ENCODE measurements at regions not wholly inside any gene's neighbourhood (a gene's known extent, or its start where the extent isn't known, plus 50 kb on each side); places are given as distances from the start of the nearest gene placed in this dataset.

DNA sequence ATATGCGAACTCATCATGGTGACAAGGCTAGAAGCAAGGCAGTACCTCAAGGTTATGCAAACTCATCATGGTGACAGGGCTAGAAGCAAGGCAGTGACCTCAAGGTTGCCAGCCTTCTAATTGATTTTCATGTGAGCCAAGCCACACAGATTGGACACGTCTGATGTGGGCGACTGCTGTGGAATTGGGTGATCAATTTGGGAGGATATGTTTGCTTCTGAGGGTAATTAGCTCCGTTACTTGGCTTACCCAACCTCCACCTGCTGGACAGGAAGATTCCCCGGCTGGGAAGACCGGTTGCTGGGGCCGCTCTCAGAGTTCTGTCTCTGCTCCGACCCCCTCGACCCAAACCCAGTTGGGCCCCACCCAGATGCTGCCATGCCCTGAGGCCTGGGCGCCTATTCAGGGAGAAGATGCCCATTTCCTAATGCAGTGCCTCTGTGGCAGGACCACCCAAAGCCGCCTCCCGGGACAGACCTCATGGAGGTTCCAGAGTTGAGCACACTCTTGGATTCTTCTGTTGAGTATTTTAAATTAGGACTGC is 69.9 kb upstream of the SHANK2 start:
- no peak overlapping the region for H4K8ac ChIP-seq (replicated peaks; ENCODE audit: insufficient read length, low read depth, low read length)
- no peak overlapping the region for H4K5ac ChIP-seq (ENCODE audit: insufficient read length, low read depth, low read length)
- H2BK5ac ChIP-seq (ENCODE audit: insufficient read length, low read length) = no peak overlapping the region
- H3K27ac ChIP-seq (ENCODE audit: insufficient read length, low read depth, low read length) = no peak overlapping the region
- H2BK20ac ChIP-seq (ENCODE audit: low read depth, low read length, poor library complexity, severe bottlenecking) = no peak overlapping the region
- no peak overlapping the region for H3K4ac ChIP-seq (ENCODE audit: low read depth, low read length)
- no peak overlapping the region for H3K9ac ChIP-seq (ENCODE audit: extremely low read depth, insufficient read length, low read length)
- H2AK5ac ChIP-seq (ENCODE audit: insufficient read length, low read length) = no peak overlapping the region
- peaks cover 21 to 22% of the 10 kb centered on the region in 2 experiments for H3K9me3 Mint-ChIP-seq
- no peak overlapping the region for H3K4me2 ChIP-seq (ENCODE audit: insufficient read depth, insufficient read length, low read length)
- H3K4me1 ChIP-seq (ENCODE audit: insufficient read depth, low read length) = no peaks in the 10 kb centered on the region
- H2BK120ac ChIP-seq (ENCODE audit: low read depth, low read length, poor library complexity, severe bottlenecking) = no peak overlapping the region
- H4K20me1 ChIP-seq (ENCODE audit: control insufficient read depth, insufficient read depth, insufficient read length) = no peaks in the 10 kb centered on the region
- no peaks in the 10 kb centered on the region for H3K79me1 ChIP-seq (ENCODE audit: insufficient read depth, low read depth, low read length, poor library complexity, severe bottlenecking)
- no CpG with 5 or more reads among the region's 12 CpGs for WGBS (ENCODE audit: extremely low coverage, insufficient read length, low lambda C conversion rate)
- no peak overlapping the region for H3K4me3 Mint-ChIP-seq
- H4K91ac ChIP-seq (ENCODE audit: insufficient read length, low read depth, low read length) = no peak overlapping the region
- no peak overlapping the region for H3K23ac ChIP-seq (ENCODE audit: insufficient read length, low read depth, low read length)
- no peaks in the 10 kb centered on the region for H3K9me3 ChIP-seq (ENCODE audit: control insufficient read depth, low read depth, low read length)
- no peak overlapping the region for H2BK12ac ChIP-seq (ENCODE audit: insufficient read length, low read depth, low read length)
- DNase-seq = no peak
- no peak overlapping the region for H2BK15ac ChIP-seq (ENCODE audit: low read depth, low read length)
- no peaks in the 10 kb centered on the region for H3K4me1 Mint-ChIP-seq
- no peaks in the 10 kb centered on the region for H3K27me3 ChIP-seq (ENCODE audit: insufficient read depth, low read length)
- no peak overlapping the region for H2AFZ ChIP-seq (ENCODE audit: low read length)
- no peak overlapping the region for H3K18ac ChIP-seq (ENCODE audit: insufficient read length, low read depth, low read length)
- H3K36me3 Mint-ChIP-seq (ENCODE audit: insufficient read depth in 1 of 3, low read depth in 3 of 3) = peaks cover 2 to 4% (median 3%) of the 10 kb centered on the region in 3 experiments; a peak in 5 of 7 replicates
- no peak overlapping the region for H3T11ph ChIP-seq (ENCODE audit: low read length)
- no peaks in the 10 kb centered on the region for H3K23me2 ChIP-seq (ENCODE audit: insufficient read length, low read depth, low read length, poor library complexity, severe bottlenecking)
- H3K79me2 ChIP-seq (ENCODE audit: insufficient read depth, low read length) = no peaks in the 10 kb centered on the region
- H3K56ac ChIP-seq (ENCODE audit: insufficient read length, low read depth, low read length) = no peak overlapping the region
- H3K27me3 Mint-ChIP-seq (ENCODE audit: low read depth) = peaks cover 3% of the 10 kb centered on the region
- H3K14ac ChIP-seq (ENCODE audit: insufficient read depth, low read length) = no peak overlapping the region
- no peak overlapping the region for H3K27ac Mint-ChIP-seq
- TF ChIP-seq, protein P1, sequence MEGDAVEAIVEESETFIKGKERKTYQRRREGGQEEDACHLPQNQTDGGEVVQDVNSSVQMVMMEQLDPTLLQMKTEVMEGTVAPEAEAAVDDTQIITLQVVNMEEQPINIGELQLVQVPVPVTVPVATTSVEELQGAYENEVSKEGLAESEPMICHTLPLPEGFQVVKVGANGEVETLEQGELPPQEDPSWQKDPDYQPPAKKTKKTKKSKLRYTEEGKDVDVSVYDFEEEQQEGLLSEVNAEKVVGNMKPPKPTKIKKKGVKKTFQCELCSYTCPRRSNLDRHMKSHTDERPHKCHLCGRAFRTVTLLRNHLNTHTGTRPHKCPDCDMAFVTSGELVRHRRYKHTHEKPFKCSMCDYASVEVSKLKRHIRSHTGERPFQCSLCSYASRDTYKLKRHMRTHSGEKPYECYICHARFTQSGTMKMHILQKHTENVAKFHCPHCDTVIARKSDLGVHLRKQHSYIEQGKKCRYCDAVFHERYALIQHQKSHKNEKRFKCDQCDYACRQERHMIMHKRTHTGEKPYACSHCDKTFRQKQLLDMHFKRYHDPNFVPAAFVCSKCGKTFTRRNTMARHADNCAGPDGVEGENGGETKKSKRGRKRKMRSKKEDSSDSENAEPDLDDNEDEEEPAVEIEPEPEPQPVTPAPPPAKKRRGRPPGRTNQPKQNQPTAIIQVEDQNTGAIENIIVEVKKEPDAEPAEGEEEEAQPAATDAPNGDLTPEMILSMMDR (conservative IDR thresholded peaks at IDR 0.05) = no peak

All from H9 (cell line).